Activated CD4-positive, alpha-beta T cell treated with anti-CD3 and anti-CD28 coated beads, Interleukin-2, amount 50 U/mL, for 1 hour (primary cell): ENCODE measurements at regions not wholly inside any gene's neighbourhood (a gene's known extent, or its start where the extent isn't known, plus 50 kb on each side); places are given as distances from the start of the nearest gene placed in this dataset.
"Not testable (repeated sequence)": the region's sequence is repeated elsewhere in the genome, so short reads cannot be mapped to it uniquely, and the experiment has no call there.

Experiments
- DNase-seq: peaks from one replicate; pipeline ENCODE4 v3.0.0-alpha.2; 2020

DNA sequence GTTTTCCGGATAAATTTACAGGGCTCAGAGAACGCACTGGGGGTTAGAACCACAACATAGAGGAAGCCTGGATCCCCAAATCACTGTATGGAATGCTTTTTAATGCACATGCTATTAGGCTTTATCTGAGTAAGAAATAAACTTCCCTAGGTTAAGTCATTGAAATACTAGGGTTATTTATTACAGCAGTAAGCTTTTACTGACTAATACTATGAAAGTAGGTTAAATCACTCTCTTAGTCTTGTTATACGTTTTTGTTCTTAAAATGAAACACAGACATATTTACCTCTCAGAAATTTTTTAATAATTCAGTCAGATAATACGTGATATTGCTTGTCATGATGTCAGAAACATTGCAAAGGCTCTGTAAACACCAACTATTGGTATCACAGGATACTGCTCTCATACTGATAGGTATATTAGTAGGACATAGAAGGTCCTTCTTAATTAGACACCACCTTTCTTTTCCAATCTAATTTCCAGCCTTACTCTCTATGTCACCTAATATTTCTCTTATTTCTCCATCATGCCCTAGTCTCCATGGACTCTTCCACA is 162.7 kb upstream of the NYAP2 start:
- no peak for DNase-seq

- no peak for DNase-seq
Observed at GRCh38 chr2:225233234-225233633, 166.3 kb upstream of the NYAP2 start.

GRCh38 chr2:225231900-225232299 is 167.6 kb upstream of the NYAP2 start:
- no peak for DNase-seq

DNA sequence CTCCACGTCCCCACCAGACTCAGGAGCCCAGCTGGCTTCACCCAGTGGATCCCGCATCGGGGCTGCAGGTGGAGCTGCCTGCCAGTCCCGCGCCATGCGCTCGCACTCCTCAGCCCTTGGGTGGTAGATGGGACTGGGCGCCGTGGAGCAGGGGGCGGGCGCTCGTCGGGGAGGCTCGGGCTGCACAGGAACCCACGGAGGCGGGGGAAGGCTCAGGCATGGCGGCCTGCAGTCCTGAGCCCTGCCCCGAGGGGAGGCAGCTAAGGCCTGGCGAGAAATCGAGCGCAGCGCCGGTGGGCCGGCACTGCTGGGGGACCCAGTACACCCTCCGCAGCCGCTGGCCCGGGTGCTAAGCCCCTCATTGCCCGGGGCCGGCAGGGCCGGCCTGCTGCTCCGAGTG is 170.2 kb upstream of the NYAP2 start:
- not testable (repeated sequence) for DNase-seq

DNA sequence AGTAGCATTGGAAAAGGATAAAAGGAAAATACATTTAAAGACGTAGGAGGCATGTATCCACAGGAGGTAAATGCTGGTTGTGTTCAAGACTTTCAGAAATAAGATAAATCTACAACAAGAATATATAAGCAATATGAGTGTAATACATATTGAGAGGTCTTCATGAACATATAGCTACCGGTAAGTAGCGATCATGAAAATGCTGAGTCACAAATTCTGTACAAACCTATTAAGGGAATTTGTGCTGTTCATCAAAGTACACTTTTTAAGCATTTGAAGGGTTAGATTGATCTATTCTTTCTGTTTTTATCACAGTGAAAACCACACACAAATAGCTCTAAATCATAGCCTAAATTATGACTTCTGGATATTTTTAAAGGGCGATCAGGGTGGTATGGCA is 173.1 kb upstream of the NYAP2 start:
- no peak for DNase-seq

DNA sequence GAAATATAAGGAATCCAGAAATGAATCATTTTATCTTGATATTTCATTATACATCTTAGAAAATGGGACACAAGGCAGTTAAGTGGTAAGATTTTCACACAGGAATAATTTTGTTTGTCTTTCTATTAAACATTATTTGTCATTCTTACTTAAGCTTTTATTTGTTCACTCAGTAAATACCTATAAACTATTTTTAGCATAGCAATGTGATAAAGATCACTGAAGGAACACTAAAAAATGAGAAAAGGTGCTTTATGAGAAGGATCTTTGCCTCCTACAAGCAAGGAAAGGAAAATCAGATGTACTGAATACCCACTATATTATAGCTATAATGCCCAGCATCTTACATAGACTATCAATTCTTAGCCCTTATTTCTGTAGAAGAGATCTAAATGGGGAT is 176.2 kb upstream of the NYAP2 start:
- DNase-seq, result no peak

- no peak for DNase-seq
Observed at GRCh38 chr2:225207471-225207870, 165.2 kb upstream of the DOCK10 start.

- no peak for DNase-seq
Observed at GRCh38 chr2:225207043-225207442, 164.8 kb upstream of the DOCK10 start.

DNA sequence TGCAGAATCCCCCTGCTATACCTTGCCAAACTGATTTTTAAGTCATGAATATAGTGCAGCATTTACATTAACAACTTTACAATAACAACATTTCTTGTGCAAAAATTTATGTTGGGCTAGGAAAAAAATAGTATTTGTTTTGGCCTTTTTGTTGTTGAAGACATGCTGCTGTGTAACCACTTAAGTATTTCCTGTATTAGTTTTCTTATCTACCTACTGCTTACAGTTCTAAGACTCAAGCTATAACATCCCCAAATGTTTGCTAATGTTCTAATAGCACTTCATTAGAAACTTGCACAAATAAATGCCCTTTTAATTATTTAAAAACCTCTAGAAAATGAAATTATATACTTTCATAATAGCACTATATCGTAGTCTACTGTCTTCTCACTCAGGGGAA is 154.3 kb upstream of the DOCK10 start:
- no peak for DNase-seq

DNA sequence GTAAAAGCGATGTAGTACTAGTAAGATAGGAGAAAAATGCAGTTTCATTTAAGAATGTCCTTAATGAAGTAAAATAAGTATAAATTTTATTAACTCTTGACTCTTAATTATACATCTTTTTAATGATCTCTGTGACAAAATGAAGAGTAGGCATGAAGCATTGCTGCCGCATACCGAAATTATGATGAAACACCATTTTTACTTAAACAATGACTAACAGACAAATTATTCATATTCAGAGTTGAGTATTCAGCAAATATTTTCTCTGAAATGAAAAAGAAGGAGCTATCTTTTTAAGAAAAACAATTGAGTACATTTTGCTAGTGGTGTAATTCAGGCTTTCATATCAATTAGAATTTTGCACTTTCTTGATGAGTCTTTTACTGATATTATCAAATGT is 150.6 kb upstream of the DOCK10 start:
- no peak for DNase-seq

DNA sequence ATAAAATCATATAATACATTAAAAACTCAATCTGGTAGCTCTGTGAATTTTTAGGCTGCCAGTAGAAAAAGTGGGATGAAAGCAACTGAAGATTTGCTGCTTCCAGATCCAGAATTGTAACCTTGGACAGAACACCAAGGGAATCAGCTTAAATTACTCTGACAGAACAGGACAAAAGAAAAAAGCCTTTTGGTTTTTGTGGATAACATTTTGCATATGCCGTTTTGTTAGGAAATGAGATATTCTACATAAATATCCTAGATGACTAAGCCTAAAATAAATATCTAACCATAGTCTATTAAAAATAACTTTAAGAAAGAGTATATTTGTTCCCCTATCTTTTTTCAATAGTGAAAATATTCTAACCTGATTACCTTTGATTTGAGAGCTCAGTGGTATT is 148.7 kb upstream of the DOCK10 start:
- DNase-seq, result no peak

GRCh38 chr2:225184948-225185347 is 142.7 kb upstream of the DOCK10 start:
- no peak for DNase-seq

GRCh38 chr2:225182126-225182525 is 139.9 kb upstream of the DOCK10 start:
- DNase-seq, result no peak

GRCh38 chr2:225177098-225177497 is 134.8 kb upstream of the DOCK10 start:
- DNase-seq, result no peak

GRCh38 chr2:225173909-225174308 is 131.6 kb upstream of the DOCK10 start:
- DNase-seq, result no peak

- DNase-seq, result no peak
Observed at GRCh38 chr2:225171350-225171749, 129.1 kb upstream of the DOCK10 start.

DNA sequence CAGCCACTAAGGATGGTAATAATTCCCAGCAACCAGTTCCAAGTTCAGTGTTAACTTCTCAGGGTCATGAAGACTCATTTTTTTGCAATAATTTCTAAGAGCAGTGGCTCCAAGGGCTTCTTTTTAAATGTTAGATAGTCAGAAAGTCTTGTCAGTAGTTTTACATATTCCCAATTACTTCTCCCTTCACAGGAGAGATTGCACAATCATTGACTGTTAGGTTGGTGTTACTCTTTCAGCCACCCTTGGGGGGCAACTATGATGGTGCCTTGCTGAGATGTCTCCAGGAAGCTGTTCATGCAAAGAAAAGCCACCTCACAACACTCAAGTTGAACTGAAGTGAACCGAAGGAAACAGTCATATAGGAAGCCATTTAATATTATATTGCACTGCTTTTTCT is 127.9 kb upstream of the DOCK10 start:
- no peak for DNase-seq

- DNase-seq, result no peak
Observed at GRCh38 chr2:225169396-225169795, 127.1 kb upstream of the DOCK10 start.

DNA sequence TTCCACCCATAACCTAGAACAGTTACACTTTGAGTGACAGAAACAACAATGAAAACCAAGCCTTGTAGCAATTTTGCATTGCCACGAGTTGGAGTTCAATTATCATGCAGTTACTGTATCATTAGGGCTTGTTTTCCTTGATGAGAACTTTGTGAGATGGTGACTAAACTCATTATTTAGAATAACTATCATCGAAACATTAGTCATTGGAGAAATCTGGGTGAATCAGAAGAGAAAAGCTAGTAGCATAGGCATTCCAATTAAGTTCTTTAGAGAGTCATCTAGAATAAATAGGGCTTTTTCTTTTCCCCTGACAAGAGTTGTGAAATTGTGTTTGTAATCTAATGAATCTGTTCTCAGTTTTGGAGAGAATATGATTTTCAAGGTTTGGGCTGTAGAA is 122.8 kb upstream of the DOCK10 start:
- no peak for DNase-seq

DNA sequence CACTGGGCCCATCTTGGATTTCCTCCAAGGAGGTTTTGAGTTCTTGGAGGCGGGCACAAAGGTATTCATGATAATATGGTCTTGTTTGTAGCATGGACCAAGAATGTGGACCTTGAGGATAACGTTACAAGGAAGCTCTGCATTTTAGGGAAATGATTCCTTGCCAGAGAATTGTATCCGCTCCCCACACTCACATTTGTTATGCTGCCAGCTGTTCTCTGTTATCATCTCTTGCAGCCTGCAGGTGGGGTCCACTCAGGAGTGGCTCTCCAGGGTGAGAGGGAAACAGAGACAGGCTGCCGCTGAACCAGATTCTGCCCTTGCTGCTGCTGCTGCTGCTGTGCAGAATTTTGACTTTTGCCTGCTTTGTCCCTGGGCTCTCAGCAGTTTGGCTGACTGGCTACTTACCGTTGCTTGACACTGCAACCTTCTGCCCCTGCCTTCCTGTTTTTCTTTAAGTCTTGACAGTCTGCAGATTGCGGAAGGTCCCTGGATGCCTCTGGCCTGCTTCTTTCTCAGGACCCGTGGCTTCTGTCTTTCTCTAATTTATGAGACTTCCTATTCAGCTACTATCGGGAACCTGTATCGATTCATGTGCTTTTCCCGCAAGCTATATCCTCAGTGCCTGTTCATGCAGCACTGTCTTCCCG is 122.3 kb upstream of the DOCK10 start:
- no peak for DNase-seq

GRCh38 chr2:225158360-225158759 is 116.1 kb upstream of the DOCK10 start:
- no peak for DNase-seq

DNA sequence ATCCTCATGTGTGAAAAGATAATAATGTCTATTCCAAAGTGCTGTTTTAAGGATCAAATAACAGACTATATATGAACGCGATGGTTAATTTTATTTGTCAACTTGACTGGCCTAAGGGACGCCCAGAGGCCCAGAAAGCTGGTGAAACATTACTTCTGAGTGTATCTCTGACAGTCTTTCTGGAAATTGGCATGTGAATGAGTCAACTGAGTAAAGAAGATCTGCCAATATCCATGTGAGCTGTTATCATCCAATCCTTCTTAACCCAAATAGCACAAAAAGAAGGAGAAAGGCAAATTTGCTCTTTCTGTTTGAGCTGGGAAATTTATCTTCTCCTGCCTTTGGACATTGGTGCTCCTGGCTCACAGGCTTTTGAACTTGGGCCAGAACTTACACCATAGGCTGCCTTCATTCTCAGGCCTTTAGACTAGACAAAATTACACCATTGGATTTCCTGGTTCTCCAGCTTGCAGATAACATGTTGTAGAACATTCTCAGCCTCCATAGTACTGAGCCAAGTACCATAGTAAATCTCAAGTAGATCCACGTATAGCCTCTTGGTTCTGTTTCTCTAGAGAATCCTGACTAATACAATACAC is 114.7 kb upstream of the DOCK10 start:
- no peak for DNase-seq

- no peak for DNase-seq
Observed at GRCh38 chr2:225140723-225141122, 98.5 kb upstream of the DOCK10 start.

- no peak for DNase-seq
Observed at GRCh38 chr2:225137971-225138370, 95.7 kb upstream of the DOCK10 start.

DNA sequence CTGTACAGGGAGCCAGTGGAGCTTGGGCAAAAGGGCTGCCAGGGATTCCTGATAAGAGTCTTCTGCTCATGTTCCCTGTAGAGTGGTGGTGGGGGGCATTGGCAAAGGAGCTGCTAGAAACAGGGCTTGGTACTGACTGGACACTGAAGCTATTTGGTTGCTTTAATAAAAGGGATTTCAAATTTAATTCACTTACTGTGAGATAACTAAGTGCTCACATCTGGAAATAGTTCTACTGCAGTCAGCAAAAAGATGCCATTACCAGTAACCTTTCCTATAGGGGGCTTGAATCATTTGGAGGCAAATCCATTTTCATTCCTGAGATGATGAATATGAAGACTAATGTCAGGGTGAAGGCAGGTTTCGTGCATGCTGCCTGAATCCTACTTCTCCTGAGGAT is 94.3 kb upstream of the DOCK10 start:
- DNase-seq, result no peak
